ENCODE measurements at regions not wholly inside any gene's neighbourhood (a gene's known extent, or its start where the extent isn't known, plus 50 kb on each side); places are given as distances from the start of the nearest gene placed in this dataset.

- DNase-seq (ENCODE audit: insufficient read length, low spot score) (no peak), FAIRE-seq (no peak)
Measured at GRCh38 chr9:4921449-4921848, 63.6 kb upstream of the JAK2 start.

DNA sequence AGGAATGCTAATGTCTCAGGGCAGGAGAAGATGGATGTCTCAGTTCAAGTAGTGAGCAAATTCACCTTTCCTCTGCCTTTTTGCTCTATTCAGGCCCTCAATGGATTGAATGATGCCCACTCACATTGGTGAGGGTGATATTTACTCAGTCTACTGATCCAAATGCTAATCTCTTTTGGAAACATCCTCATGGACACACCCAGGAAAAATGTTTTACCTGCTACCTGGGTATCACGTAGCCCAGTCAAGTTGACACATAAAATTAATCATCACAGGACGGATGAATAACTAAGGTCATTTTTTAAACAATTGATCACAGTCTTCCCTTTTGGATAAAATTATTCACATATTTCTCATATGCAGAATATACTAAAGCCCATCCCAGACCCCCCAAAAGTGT, 63.0 kb upstream of the JAK2 start:
- FAIRE-seq (no peak), DNase-seq (ENCODE audit: insufficient read length, low spot score) (no peak)

GRCh38 chr9:4922730-4923129, 62.3 kb upstream of the JAK2 start:
- FAIRE-seq = no peak
- DNase-seq (ENCODE audit: insufficient read length, low spot score) = no peak

- FAIRE-seq (no peak), DNase-seq (ENCODE audit: insufficient read length, low spot score) (no peak)
Measured at GRCh38 chr9:4923141-4923540, 61.9 kb upstream of the JAK2 start.

DNA sequence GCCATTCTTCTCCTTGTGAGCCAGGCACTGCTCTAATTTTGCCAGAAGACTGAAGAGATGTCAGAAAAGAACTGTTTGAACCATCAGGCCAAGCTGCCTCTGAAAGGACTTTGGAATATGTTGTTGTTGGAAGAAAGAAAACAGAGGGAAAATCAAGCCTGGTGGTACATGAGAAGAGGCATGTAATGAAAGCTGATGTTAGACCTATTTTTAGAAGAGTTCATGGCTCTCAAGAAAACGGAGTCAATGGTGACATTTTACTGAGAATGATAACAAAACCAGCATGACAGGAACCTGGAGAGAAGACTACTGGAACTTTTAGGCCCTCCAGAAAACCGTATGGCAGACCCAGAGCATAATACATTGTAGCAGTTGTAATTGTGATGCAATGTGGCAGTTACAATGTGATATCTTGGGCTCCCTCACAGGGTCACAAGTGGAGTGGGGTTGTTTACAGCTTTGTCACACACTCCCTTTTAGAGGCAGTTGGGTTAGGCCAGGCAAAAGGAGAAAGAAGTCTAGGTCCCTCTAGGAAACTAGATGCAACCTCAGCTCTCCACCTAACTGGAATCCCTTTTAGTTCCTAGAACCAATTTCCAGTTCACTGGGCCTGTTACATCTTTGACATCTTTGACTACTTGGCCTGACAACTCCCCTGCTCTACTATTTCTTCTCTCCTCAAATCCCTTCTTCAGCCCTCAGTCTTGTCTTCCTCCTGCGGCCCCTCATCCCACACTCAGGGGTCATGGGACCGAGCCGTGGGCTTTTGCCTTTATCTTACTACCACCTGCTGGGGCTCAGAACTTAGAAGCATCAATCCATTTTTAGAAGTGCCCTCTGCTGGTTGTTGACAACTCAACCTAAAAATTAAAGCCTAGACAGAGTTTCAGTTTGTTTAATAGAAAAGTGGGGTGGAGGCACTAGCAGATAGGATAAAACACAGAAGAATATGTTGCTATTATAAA, 61.2 kb upstream of the JAK2 start:
- FAIRE-seq (no peak), DNase-seq (ENCODE audit: insufficient read length, low spot score) (peak; percentile 29)

DNA sequence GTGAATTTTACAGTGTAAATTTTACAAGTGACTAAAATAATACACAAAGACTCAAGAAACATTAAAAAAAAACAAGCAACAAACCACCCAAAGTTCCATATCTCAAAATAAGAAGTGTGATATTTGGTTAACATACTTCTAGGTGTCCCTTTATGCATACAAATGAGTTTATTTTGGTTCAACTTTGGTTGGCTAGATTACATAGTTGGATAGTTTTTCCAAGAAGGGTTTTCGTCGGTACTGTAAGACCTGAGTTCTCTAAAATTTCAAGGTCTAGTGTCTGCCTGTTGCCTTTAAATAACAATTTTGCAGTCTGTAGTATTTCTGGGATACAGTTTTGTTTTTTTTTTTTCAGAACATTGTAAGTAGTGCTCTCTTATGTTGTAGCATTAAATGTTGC, 58.8 kb upstream of the JAK2 start:
- FAIRE-seq (no peak), DNase-seq (ENCODE audit: insufficient read length, low spot score) (no peak)

GRCh38 chr9:4927043-4927471, 58.0 kb upstream of the JAK2 start:
- FAIRE-seq (no peak), DNase-seq (ENCODE audit: insufficient read length, low spot score) (no peak)

GRCh38 chr9:4927701-4928100, 57.4 kb upstream of the JAK2 start:
- FAIRE-seq (no peak), DNase-seq (ENCODE audit: insufficient read length, low spot score) (no peak)

GRCh38 chr9:4929917-4930316, 55.2 kb upstream of the JAK2 start:
- DNase-seq (ENCODE audit: insufficient read length, low spot score) (no peak), FAIRE-seq (no peak)

- no peak for DNase-seq (ENCODE audit: insufficient read length, low spot score)
- FAIRE-seq = no peak
Measured at GRCh38 chr9:4932681-4933080, 52.4 kb upstream of the JAK2 start.

DNA sequence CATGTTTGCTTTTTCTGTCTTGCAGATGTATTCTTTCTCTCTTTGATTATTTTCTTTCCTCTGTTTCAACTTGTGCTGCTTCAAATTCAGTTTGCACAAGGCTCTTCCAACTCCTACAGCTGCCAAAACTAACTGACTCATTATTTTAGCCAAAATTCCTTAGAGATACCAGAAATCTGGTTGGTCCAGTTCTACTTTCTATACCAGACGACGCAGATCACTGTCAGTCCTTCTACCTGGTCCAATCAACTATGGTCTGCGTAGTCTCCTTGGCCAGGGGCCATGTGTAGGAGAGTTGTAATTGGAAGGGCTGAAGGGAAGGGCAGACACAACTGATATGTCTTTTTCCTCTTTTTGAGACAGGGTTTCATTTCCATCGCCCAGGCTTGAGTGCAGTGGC, 51.9 kb upstream of the JAK2 start:
- FAIRE-seq = no peak

DNA sequence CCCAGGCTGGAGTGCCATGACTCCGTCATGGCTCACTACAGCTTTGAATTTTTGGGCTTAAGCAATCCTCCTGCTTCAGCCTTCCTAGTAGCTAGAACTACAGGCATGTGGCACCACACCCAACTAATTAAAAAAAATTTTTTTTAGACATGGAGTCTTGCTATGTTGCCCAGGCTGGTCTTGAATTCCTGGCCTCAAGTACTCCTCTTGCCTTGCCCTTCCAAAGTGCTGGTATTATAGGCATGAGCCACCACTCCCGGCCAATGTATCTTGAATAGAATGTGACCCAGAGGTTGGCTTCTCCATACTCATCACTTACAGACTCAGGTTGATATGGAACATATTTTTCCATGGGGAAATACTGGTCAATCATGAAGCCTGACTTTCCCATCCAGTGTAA, 51.2 kb upstream of the JAK2 start:
- DNase-seq (ENCODE audit: insufficient read length, low spot score) = no peak
- FAIRE-seq = no peak

More for the DNA sequence above, 51.9 kb upstream of the JAK2 start:
- DNase-seq (ENCODE audit: insufficient read length, low spot score) = no peak

DNA sequence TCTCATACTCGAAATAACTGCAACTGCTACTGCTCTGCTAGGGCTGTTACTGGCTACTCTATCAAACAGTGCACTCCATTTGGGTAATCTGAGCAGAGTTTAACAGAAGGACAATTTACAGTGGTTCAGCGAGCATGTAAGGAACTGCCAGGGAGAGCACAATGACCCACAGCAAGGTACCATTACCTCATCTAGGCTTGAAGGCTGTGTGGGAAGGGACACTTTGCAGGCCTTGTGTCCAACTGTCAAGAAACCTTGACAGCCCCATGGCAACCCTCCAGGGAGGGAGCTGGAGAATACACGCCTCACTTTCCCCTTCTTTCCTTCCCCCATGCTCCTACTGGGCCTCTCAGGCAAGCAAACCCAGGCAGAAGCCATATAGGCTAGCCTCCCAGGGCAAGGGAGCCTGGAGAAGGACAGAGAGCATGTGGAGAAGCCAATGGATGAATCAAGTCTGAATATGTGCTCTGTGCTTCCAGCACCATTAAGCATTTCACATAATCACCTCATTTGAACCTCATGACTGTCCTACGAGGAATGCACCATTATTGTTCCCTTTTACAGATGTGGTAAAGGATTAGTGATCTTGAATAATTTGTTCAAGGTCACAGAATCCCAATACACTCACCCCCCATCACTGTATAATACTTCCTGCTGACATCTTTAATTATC, 49.9 kb upstream of the JAK2 start:
- DNase-seq (ENCODE audit: insufficient read length, low spot score) (no peak), FAIRE-seq (no peak)

Data from HTR-8/SVneo (cell line).